RWPE2 (cell line): ENCODE measurements at regions not wholly inside any gene's neighbourhood (a gene's known extent, or its start where the extent isn't known, plus 50 kb on each side); places are given as distances from the start of the nearest gene placed in this dataset.

Experiments
- ATAC-seq: fragments of 200-7000 bp; cut with Tn5 transposase; 3 replicates; pipeline ENCODE4 v1.9.1; 2021; ENCODE audit warnings: low read depth
- DNase-seq: peaks from one replicate; pipeline ENCODE4 v3.0.0-alpha.2; 2020; ENCODE audit warnings: low spot score
- H3K27ac ChIP-seq: fragments of 450-650 bp; 2 replicates; pipeline ENCODE4 v1.5.1; 2017; ENCODE audit warnings: mild to moderate bottlenecking; ENCODE audit not compliant: poor library complexity, severe bottlenecking
- H3K27me3 ChIP-seq: fragments of 250-450 bp; sonication (Bioruptor Pico); 2 replicates; pipeline ENCODE4 v1.5.1; 2021; ENCODE audit warnings: mild to moderate bottlenecking, moderate library complexity; ENCODE audit not compliant: insufficient read depth, poor library complexity, severe bottlenecking
- H3K36me3 ChIP-seq: fragments of 250-450 bp; sonication (Bioruptor Pico); 2 replicates; pipeline ENCODE4 v1.5.1; 2020; ENCODE audit warnings: low read depth, mild to moderate bottlenecking, moderate library complexity
- H3K4me1 ChIP-seq: fragments of 250-450 bp; sonication (Bioruptor Pico); 2 replicates; pipeline ENCODE4 v1.5.1; 2021; ENCODE audit warnings: mild to moderate bottlenecking, moderate library complexity; ENCODE audit not compliant: insufficient read depth, poor library complexity, severe bottlenecking
- H3K4me3 ChIP-seq: fragments of 250-450 bp; sonication (Bioruptor Pico); 2 replicates; pipeline ENCODE4 v1.5.1; 2021; ENCODE audit warnings: mild to moderate bottlenecking, moderate library complexity; ENCODE audit not compliant: severe bottlenecking
- H3K9me3 ChIP-seq: fragments of 250-450 bp; sonication (Bioruptor Pico); 2 replicates; pipeline ENCODE4 v1.5.1; 2021; ENCODE audit warnings: mild to moderate bottlenecking, moderate library complexity; ENCODE audit not compliant: severe bottlenecking
- TF ChIP-seq, protein P1 (sequence below): fragments of 450-650 bp; IDR thresholded peaks from one replicate; pipeline ENCODE4 v1.5.1; 2017; ENCODE audit warnings: mild to moderate bottlenecking, moderate library complexity; ENCODE audit not compliant: poor library complexity, severe bottlenecking

DNA sequence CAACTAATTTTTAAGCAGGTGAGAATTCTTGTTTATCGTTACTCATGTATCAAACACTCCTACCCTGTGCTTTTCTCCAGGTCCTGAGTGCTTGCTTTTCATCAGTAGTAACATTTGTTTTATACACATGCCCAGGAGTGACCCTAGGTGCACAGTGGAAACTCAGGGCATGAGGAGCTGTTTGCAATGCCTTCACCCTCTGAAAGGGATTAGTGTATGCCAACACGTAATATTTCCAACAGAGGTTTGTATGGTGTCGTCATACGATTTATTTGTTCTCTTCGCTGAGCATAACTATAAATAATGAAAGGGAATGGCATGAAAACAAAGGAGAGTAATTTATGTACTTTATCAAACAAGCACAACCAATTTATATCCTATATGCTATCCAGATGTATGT lies 537.4 kb upstream of the MMS22L start:
- no peak for ATAC-seq
- Histone ChIP-seq H3K27ac (no peak overlapping the region), H3K4me1 (no peaks in the 10 kb centered on the region), H3K27me3 (peaks cover 18% of the 10 kb centered on the region), H3K9me3 (no peaks in the 10 kb centered on the region), H3K4me3 (no peak overlapping the region), H3K36me3 (no peaks in the 10 kb centered on the region)
- no peak for DNase-seq
- TF ChIP-seq, protein P1, sequence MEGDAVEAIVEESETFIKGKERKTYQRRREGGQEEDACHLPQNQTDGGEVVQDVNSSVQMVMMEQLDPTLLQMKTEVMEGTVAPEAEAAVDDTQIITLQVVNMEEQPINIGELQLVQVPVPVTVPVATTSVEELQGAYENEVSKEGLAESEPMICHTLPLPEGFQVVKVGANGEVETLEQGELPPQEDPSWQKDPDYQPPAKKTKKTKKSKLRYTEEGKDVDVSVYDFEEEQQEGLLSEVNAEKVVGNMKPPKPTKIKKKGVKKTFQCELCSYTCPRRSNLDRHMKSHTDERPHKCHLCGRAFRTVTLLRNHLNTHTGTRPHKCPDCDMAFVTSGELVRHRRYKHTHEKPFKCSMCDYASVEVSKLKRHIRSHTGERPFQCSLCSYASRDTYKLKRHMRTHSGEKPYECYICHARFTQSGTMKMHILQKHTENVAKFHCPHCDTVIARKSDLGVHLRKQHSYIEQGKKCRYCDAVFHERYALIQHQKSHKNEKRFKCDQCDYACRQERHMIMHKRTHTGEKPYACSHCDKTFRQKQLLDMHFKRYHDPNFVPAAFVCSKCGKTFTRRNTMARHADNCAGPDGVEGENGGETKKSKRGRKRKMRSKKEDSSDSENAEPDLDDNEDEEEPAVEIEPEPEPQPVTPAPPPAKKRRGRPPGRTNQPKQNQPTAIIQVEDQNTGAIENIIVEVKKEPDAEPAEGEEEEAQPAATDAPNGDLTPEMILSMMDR, result no peak

DNA sequence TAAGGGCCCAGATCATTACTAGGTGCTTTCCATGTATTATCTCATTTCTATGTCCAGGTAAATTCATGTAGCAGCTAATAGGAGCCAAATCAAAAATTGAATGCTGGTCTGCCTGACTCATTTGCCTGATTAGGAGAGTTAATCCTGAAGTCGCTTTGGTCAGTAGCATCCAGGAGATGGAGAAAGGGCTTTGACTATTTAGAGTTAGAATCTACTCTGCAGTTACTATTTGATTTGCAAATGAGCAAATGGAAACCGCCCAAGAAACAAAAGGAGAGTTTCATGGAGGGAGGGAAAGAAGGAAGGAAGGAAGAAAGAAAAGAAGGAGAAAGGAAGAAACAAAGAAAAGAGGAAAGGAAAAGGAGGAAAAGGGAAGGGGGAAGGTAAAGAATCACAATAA lies 539.6 kb upstream of the MMS22L start:
- no peak overlapping the region for H3K27ac ChIP-seq
- DNase-seq, result no peak
- H3K9me3 ChIP-seq, result no peaks in the 10 kb centered on the region
- ATAC-seq, result no peak
- no peaks in the 10 kb centered on the region for H3K4me1 ChIP-seq
- no peak overlapping the region for H3K4me3 ChIP-seq
- H3K27me3 ChIP-seq, result peaks cover 18% of the 10 kb centered on the region
- H3K36me3 ChIP-seq, result no peaks in the 10 kb centered on the region
- TF ChIP-seq, protein P1, result no peak

DNA sequence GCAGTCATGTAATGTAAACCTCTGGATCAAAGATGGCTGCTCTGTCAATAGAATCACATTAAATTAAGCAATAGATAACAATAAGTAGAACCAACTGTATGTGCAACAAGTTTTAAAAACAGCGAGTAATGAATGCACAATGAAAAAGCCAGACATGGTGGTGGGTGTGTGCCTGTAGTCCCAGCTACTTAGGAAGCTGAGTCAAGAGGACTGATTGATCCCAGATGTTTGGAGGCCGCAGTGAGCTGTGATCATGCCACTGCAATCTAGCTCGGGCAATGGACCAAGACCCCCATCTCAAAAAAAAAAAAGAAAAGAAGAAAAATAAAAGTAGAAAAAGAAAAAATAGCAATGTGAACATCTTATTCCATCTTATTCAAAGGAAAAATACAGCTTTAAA lies 558.7 kb upstream of the MMS22L start:
- TF ChIP-seq, protein P1, result no peak
- DNase-seq (no peak), ATAC-seq (no peak)
- Histone ChIP-seq H3K27me3 (no peaks in the 10 kb centered on the region), H3K36me3 (no peaks in the 10 kb centered on the region), H3K27ac (no peak overlapping the region), H3K4me1 (no peaks in the 10 kb centered on the region), H3K4me3 (no peak overlapping the region), H3K9me3 (no peaks in the 10 kb centered on the region)

DNA sequence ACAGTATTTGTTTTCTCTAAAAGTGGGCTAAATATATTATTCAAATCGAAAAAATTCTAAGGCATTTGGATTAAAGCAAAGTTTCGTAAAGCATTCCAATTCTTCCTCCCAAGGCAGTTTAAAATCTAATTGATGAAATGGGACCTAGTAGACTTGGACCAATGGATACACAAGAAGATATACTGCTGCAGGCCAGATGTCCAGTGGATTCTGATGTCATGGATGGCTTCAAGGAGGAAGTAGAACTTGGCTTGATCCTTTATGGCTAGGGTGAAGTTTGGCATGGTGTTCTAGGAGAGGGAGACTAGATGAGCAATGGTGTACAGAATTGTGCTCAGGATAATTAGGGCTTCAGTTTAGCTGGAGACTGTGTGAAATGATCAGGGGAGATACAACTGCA lies 559.5 kb upstream of the MMS22L start:
- DNase-seq (no peak), ATAC-seq (no peak)
- Histone ChIP-seq H3K9me3 (no peaks in the 10 kb centered on the region), H3K36me3 (no peaks in the 10 kb centered on the region), H3K4me3 (no peak overlapping the region), H3K27ac (no peak overlapping the region), H3K4me1 (no peaks in the 10 kb centered on the region), H3K27me3 (no peaks in the 10 kb centered on the region)
- TF ChIP-seq, protein P1, result no peak

DNA sequence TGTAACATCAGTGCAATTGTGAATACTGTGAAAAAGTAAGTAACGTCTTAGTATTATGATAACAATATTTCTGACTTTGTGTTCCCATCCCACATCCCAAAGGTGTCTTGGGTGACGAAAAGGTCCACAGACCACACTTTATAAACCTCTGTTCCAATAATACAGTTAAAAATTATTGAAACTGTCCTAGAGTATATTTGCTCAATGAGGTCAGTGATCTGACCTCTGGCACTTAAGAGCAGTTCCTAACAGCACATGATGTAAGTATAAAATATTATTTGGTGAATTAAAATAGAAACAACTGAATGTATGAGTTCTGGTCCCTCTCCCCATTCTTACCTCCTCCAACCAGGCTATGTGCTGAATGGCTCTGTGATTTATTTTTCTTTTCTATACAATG lies 566.4 kb upstream of the MMS22L start:
- Histone ChIP-seq H3K4me3 (no peak overlapping the region), H3K36me3 (no peaks in the 10 kb centered on the region), H3K9me3 (no peaks in the 10 kb centered on the region), H3K27ac (no peak overlapping the region), H3K27me3 (no peaks in the 10 kb centered on the region), H3K4me1 (no peaks in the 10 kb centered on the region)
- no peak for ATAC-seq
- TF ChIP-seq, protein P1, result no peak
- no peak for DNase-seq
